ENCODE measurements at regions not wholly inside any gene's neighbourhood (a gene's known extent, or its start where the extent isn't known, plus 50 kb on each side); places are given as distances from the start of the nearest gene placed in this dataset.
A peak's percentile ranks its signal among the peaks of the same experiment; 100 is the strongest.
"Not testable (repeated sequence)": the region's sequence is repeated elsewhere in the genome, so short reads cannot be mapped to it uniquely, and the experiment has no call there.

GRCh38 chr4:137408527-137409177 lies 123.6 kb downstream of the PCDH18 start:
- H3K4me3 ChIP-seq (ENCODE audit: low read depth, low read length), result no peak overlapping the region
- DNase-seq (ENCODE audit: low read depth), result no peak
- no peak for TF ChIP-seq CTCF (IDR thresholded peaks at IDR 0.05; ENCODE audit: insufficient read depth, low read length)

GRCh38 chr4:137405833-137406232 lies 126.5 kb downstream of the PCDH18 start:
- DNase-seq (ENCODE audit: low read depth); H3K4me3 ChIP-seq (ENCODE audit: low read depth, low read length): not testable (repeated sequence)

GRCh38 chr4:137394018-137394417 lies 138.3 kb downstream of the PCDH18 start:
- no peak overlapping the region for H3K4me3 ChIP-seq (ENCODE audit: low read depth, low read length)
- peak; percentile 78 for DNase-seq (ENCODE audit: low read depth)
- no peak for TF ChIP-seq CTCF (IDR thresholded peaks at IDR 0.05; ENCODE audit: insufficient read depth, low read length)

- DNase-seq (ENCODE audit: low read depth), result peak; percentile 43
- no peak for TF ChIP-seq CTCF (IDR thresholded peaks at IDR 0.05; ENCODE audit: insufficient read depth, low read length)
- no peak overlapping the region for H3K4me3 ChIP-seq (ENCODE audit: low read depth, low read length)
These were observed 139.2 kb downstream of the PCDH18 start for GRCh38 chr4:137393044-137393443.

GRCh38 chr4:137390707-137391106 lies 141.6 kb downstream of the PCDH18 start:
- H3K4me3 ChIP-seq (ENCODE audit: low read depth, low read length), result no peak overlapping the region
- DNase-seq (ENCODE audit: low read depth), result peak; percentile 79
- TF ChIP-seq CTCF (IDR thresholded peaks at IDR 0.05; ENCODE audit: insufficient read depth, low read length), result no peak

GRCh38 chr4:137389911-137390520 lies 142.3 kb downstream of the PCDH18 start:
- H3K4me3 ChIP-seq (ENCODE audit: low read depth, low read length), result no peak overlapping the region
- TF ChIP-seq CTCF (IDR thresholded peaks at IDR 0.05; ENCODE audit: insufficient read depth, low read length), result no peak
- peak; percentile 60 for DNase-seq (ENCODE audit: low read depth)

- H3K4me3 ChIP-seq (ENCODE audit: low read depth, low read length), result no peak overlapping the region
- no peak for TF ChIP-seq CTCF (IDR thresholded peaks at IDR 0.05; ENCODE audit: insufficient read depth, low read length)
- DNase-seq (ENCODE audit: low read depth), result peak; percentile 89
These were observed 144.4 kb downstream of the PCDH18 start for GRCh38 chr4:137387924-137388323.

All from fibroblast of the aortic adventitia (primary cell).